ENCODE measurements at regions not wholly inside any gene's neighbourhood (a gene's known extent, or its start where the extent isn't known, plus 50 kb on each side); places are given as distances from the start of the nearest gene placed in this dataset.

GRCh38 chr12:125356111-125356510, 290.9 kb downstream of the AACS start:
- TF ChIP-seq CTCF (conservative IDR thresholded peaks at IDR 0.05) (no peak), ZFX (IDR thresholded peaks at IDR 0.05) (no peak)
